ENCODE measurements at regions not wholly inside any gene's neighbourhood (a gene's known extent, or its start where the extent isn't known, plus 50 kb on each side); places are given as distances from the start of the nearest gene placed in this dataset.
"Not testable (repeated sequence)": the region's sequence is repeated elsewhere in the genome, so short reads cannot be mapped to it uniquely, and the experiment has no call there.

GRCh38 chr6:78771586-78771985 is 95.8 kb upstream of the IRAK1BP1 start:
- H3K27me3 ChIP-seq (ENCODE audit: insufficient read depth, low read length), result peaks cover 13% of the 10 kb centered on the region
- no peaks in the 10 kb centered on the region for H3K4me1 ChIP-seq (ENCODE audit: control insufficient read depth, insufficient read depth, low read length, unreplicated experiment)
- no peak overlapping the region for H3K27ac ChIP-seq (ENCODE audit: low read depth, low read length)
- no peak overlapping the region for H3K4me3 ChIP-seq (ENCODE audit: low read depth, low read length)
- no peak overlapping the region for H2AFZ ChIP-seq (ENCODE audit: low read length, unreplicated experiment)
- H3K79me2 ChIP-seq (ENCODE audit: control insufficient read depth, insufficient read depth, low read length, unreplicated experiment), result no peaks in the 10 kb centered on the region
- no peaks in the 10 kb centered on the region for H3K36me3 ChIP-seq (ENCODE audit: insufficient read depth, low read length)

- Histone ChIP-seq H2AFZ (ENCODE audit: low read length, unreplicated experiment) (no peak overlapping the region), H3K27me3 (ENCODE audit: insufficient read depth, low read length) (peaks cover 18% of the 10 kb centered on the region; the same call in 1 of the 2 replicates), H3K36me3 (ENCODE audit: insufficient read depth, low read length) (no peaks in the 10 kb centered on the region), H3K4me3 (ENCODE audit: low read depth, low read length) (no peak overlapping the region), H3K27ac (ENCODE audit: low read depth, low read length) (no peak overlapping the region), H3K4me1 (ENCODE audit: control insufficient read depth, insufficient read depth, low read length, unreplicated experiment) (no peaks in the 10 kb centered on the region), H3K79me2 (ENCODE audit: control insufficient read depth, insufficient read depth, low read length, unreplicated experiment) (no peaks in the 10 kb centered on the region)
Observed at GRCh38 chr6:78781001-78781400, 86.3 kb upstream of the IRAK1BP1 start.

DNA sequence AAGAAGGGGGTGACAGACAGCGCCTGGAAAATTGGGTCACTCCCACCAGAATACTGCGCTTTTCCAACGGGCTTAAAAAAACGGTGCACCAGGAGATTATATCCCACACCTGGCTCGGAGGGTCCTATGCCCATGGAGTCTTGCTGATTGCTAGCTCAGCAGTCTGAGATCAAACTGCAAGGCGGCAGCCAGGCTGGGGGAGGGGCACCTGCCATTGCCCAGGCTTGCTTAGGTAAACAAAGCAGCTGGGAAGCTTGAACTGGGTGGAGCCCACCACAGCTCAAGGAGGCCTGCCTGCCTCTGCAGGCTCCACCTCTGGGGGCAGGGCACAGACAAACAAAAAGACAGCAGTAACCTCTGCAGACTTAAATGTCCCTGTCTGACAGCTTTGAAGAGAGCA is 84.0 kb upstream of the IRAK1BP1 start:
- not testable (repeated sequence) for H2AFZ ChIP-seq (ENCODE audit: low read length, unreplicated experiment); H3K4me1 ChIP-seq (ENCODE audit: control insufficient read depth, insufficient read depth, low read length, unreplicated experiment); H3K4me3 ChIP-seq (ENCODE audit: low read depth, low read length); H3K36me3 ChIP-seq (ENCODE audit: insufficient read depth, low read length); H3K79me2 ChIP-seq (ENCODE audit: control insufficient read depth, insufficient read depth, low read length, unreplicated experiment); H3K27ac ChIP-seq (ENCODE audit: low read depth, low read length)
- peaks cover 15% of the 10 kb centered on the region; the same call in 1 of the 2 replicates for H3K27me3 ChIP-seq (ENCODE audit: insufficient read depth, low read length)

GRCh38 chr6:78797270-78797669 is 70.1 kb upstream of the IRAK1BP1 start:
- H3K79me2 ChIP-seq (ENCODE audit: control insufficient read depth, insufficient read depth, low read length, unreplicated experiment), result no peaks in the 10 kb centered on the region
- H3K4me1 ChIP-seq (ENCODE audit: control insufficient read depth, insufficient read depth, low read length, unreplicated experiment), result no peaks in the 10 kb centered on the region
- H3K27me3 ChIP-seq (ENCODE audit: insufficient read depth, low read length), result peaks cover 22% of the 10 kb centered on the region
- no peaks in the 10 kb centered on the region for H3K36me3 ChIP-seq (ENCODE audit: insufficient read depth, low read length)
- H2AFZ ChIP-seq (ENCODE audit: low read length, unreplicated experiment), result no peak overlapping the region
- H3K27ac ChIP-seq (ENCODE audit: low read depth, low read length), result no peak overlapping the region
- H3K4me3 ChIP-seq (ENCODE audit: low read depth, low read length), result no peak overlapping the region

DNA sequence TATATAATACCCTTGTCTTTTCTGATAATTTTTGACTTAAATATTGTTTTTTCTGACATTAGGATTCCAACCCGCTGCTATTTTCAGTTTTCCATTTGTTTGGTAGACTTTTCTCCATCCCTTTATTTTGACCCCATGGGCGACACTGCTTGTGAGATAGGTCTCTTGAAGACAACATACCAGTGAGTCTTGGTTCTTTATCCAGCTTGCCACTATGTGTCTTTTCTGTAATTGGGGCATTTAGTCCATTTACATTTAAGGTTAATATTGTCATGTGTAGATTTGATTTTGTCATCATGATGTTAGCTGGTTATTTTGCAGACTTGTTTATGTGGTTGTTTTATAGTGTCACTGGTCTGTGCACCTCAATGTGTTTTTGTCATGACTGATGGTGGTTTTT is 67.7 kb upstream of the IRAK1BP1 start:
- H3K36me3 ChIP-seq (ENCODE audit: insufficient read depth, low read length), result no peaks in the 10 kb centered on the region
- no peaks in the 10 kb centered on the region for H3K4me1 ChIP-seq (ENCODE audit: control insufficient read depth, insufficient read depth, low read length, unreplicated experiment)
- peaks cover 22% of the 10 kb centered on the region for H3K27me3 ChIP-seq (ENCODE audit: insufficient read depth, low read length)
- H3K4me3 ChIP-seq (ENCODE audit: low read depth, low read length), result no peak overlapping the region
- no peaks in the 10 kb centered on the region for H3K79me2 ChIP-seq (ENCODE audit: control insufficient read depth, insufficient read depth, low read length, unreplicated experiment)
- no peak overlapping the region for H2AFZ ChIP-seq (ENCODE audit: low read length, unreplicated experiment)
- H3K27ac ChIP-seq (ENCODE audit: low read depth, low read length), result no peak overlapping the region

- not testable (repeated sequence) for H3K4me3 ChIP-seq (ENCODE audit: low read depth, low read length); H2AFZ ChIP-seq (ENCODE audit: low read length, unreplicated experiment); H3K79me2 ChIP-seq (ENCODE audit: control insufficient read depth, insufficient read depth, low read length, unreplicated experiment); H3K36me3 ChIP-seq (ENCODE audit: insufficient read depth, low read length); H3K27me3 ChIP-seq (ENCODE audit: insufficient read depth, low read length); H3K27ac ChIP-seq (ENCODE audit: low read depth, low read length)
- peaks cover 13% of the 10 kb centered on the region for H3K4me1 ChIP-seq (ENCODE audit: control insufficient read depth, insufficient read depth, low read length, unreplicated experiment)
Observed at GRCh38 chr6:78806792-78807191, 60.6 kb upstream of the IRAK1BP1 start.

- not testable (repeated sequence) for H3K27ac ChIP-seq (ENCODE audit: low read depth, low read length); H3K79me2 ChIP-seq (ENCODE audit: control insufficient read depth, insufficient read depth, low read length, unreplicated experiment); H3K27me3 ChIP-seq (ENCODE audit: insufficient read depth, low read length); H3K36me3 ChIP-seq (ENCODE audit: insufficient read depth, low read length); H3K4me3 ChIP-seq (ENCODE audit: low read depth, low read length); H2AFZ ChIP-seq (ENCODE audit: low read length, unreplicated experiment)
- H3K4me1 ChIP-seq (ENCODE audit: control insufficient read depth, insufficient read depth, low read length, unreplicated experiment), result peaks cover 13% of the 10 kb centered on the region
Observed at GRCh38 chr6:78807655-78808355, 59.5 kb upstream of the IRAK1BP1 start.

GRCh38 chr6:78808356-78808891 is 58.9 kb upstream of the IRAK1BP1 start:
- Histone ChIP-seq H3K27me3 (ENCODE audit: insufficient read depth, low read length) (no peaks in the 10 kb centered on the region), H3K36me3 (ENCODE audit: insufficient read depth, low read length) (no peaks in the 10 kb centered on the region), H3K27ac (ENCODE audit: low read depth, low read length) (no peak overlapping the region), H3K4me3 (ENCODE audit: low read depth, low read length) (no peak overlapping the region), H3K4me1 (ENCODE audit: control insufficient read depth, insufficient read depth, low read length, unreplicated experiment) (peaks cover 13% of the 10 kb centered on the region), H3K79me2 (ENCODE audit: control insufficient read depth, insufficient read depth, low read length, unreplicated experiment) (no peaks in the 10 kb centered on the region), H2AFZ (ENCODE audit: low read length, unreplicated experiment) (no peak overlapping the region)

DNA sequence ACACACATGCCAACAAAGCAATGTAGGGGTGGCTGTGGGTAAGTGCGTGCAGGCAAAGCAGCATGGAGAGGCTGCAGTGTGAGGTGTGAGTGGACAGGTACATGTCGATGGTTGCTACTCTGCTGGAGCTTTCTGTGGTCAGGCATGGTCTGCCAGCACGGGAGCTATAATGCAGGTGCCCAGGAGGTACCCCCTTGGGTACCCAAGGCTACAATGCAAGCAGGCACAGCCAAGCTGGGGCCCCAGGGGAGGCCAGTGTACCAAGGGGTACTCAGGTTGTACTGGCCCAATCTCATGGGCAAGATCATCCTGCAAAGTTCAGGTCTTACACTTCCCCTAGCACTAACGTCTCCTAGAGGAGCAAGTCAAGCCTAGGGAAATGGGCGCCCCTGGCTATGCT is 58.4 kb upstream of the IRAK1BP1 start:
- Histone ChIP-seq H3K79me2 (ENCODE audit: control insufficient read depth, insufficient read depth, low read length, unreplicated experiment) (no peaks in the 10 kb centered on the region), H3K36me3 (ENCODE audit: insufficient read depth, low read length) (no peaks in the 10 kb centered on the region), H2AFZ (ENCODE audit: low read length, unreplicated experiment) (no peak overlapping the region), H3K4me1 (ENCODE audit: control insufficient read depth, insufficient read depth, low read length, unreplicated experiment) (peaks cover 13% of the 10 kb centered on the region), H3K27ac (ENCODE audit: low read depth, low read length) (no peak overlapping the region), H3K4me3 (ENCODE audit: low read depth, low read length) (no peak overlapping the region), H3K27me3 (ENCODE audit: insufficient read depth, low read length) (no peaks in the 10 kb centered on the region)

DNA sequence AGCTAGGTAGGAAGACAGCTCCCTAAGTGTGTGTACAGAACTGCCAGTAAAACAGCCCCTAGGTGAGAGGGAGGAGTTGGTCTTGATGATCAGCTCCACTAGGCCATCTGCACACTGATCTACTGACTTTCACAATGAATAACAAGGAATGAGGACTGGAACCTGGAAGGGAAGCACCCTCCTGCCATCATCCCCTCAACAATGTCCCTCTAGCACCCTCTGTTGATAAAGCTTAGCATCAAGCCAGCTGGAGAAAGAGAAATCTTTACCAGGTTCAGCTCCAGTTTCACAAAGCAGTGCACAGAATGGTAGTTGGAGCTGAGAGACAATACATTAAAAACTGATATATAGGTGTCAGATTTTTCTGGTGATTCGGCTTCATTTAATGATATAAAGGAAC is 57.2 kb upstream of the IRAK1BP1 start:
- Histone ChIP-seq H3K79me2 (ENCODE audit: control insufficient read depth, insufficient read depth, low read length, unreplicated experiment) (no peaks in the 10 kb centered on the region), H3K4me1 (ENCODE audit: control insufficient read depth, insufficient read depth, low read length, unreplicated experiment) (peaks cover 13% of the 10 kb centered on the region), H3K27me3 (ENCODE audit: insufficient read depth, low read length) (peaks cover 3% of the 10 kb centered on the region), H3K36me3 (ENCODE audit: insufficient read depth, low read length) (no peaks in the 10 kb centered on the region), H3K27ac (ENCODE audit: low read depth, low read length) (no peak overlapping the region), H3K4me3 (ENCODE audit: low read depth, low read length) (no peak overlapping the region), H2AFZ (ENCODE audit: low read length, unreplicated experiment) (no peak overlapping the region)

GRCh38 chr6:78810698-78811097 is 56.7 kb upstream of the IRAK1BP1 start:
- Histone ChIP-seq H3K27me3 (ENCODE audit: insufficient read depth, low read length) (peaks cover 8% of the 10 kb centered on the region), H3K79me2 (ENCODE audit: control insufficient read depth, insufficient read depth, low read length, unreplicated experiment) (no peaks in the 10 kb centered on the region), H2AFZ (ENCODE audit: low read length, unreplicated experiment) (no peak overlapping the region), H3K4me1 (ENCODE audit: control insufficient read depth, insufficient read depth, low read length, unreplicated experiment) (peaks cover 13% of the 10 kb centered on the region), H3K4me3 (ENCODE audit: low read depth, low read length) (no peak overlapping the region), H3K36me3 (ENCODE audit: insufficient read depth, low read length) (no peaks in the 10 kb centered on the region), H3K27ac (ENCODE audit: low read depth, low read length) (no peak overlapping the region)
